Right lobe of liver (tissue), 6 donors: ENCODE measurements at regions not wholly inside any gene's neighbourhood (a gene's known extent, or its start where the extent isn't known, plus 50 kb on each side); places are given as distances from the start of the nearest gene placed in this dataset.
A peak's percentile ranks its signal among the peaks of the same experiment; 100 is the strongest.

Experiments
- ATAC-seq, 4 donors: fragments of 200-7000 bp; cut with Tn5 transposase; one replicate each; pipeline ENCODE4 v1.9.1; 2020; ENCODE audit warnings: mild to moderate bottlenecking in 4 of 4, moderate library complexity in 4 of 4
- DNase-seq, 3 donors: peaks; one replicate each; pipeline ENCODE4 v3.0.0-alpha.2; 2020
- H3K27ac ChIP-seq, 3 donors: fragments of 200-600 bp; one replicate each; pipeline ENCODE4 v1.8.0; 2022
- H3K27me3 ChIP-seq, 2 donors: fragments of 200-600 bp; one replicate each; pipeline ENCODE4 v1.8.0; 2022
- H3K36me3 ChIP-seq, 4 donors: fragments of 200-600 bp; sonication (generic) in 1 of 4; one replicate each; pipeline versions ENCODE4 v1.5.1 to v1.8.0; 2017 to 2022; ENCODE audit warnings: control low read depth in 1 of 4
- H3K4me1 ChIP-seq, 4 donors: fragments of 200-600 bp; sonication (generic) in 1 of 4; one replicate each; pipeline versions ENCODE4 v1.5.1 to v1.8.0; 2017 to 2022; ENCODE audit warnings: control low read depth in 1 of 4
- H3K4me3 ChIP-seq, 3 donors: fragments of 200-600 bp; one replicate each; pipeline ENCODE4 v1.8.0; 2022
- H3K9me3 ChIP-seq, 4 donors: fragments of 200-600 bp; sonication (generic) in 1 of 4; one replicate each; pipeline versions ENCODE4 v1.5.1 to v1.8.0; 2017 to 2022; ENCODE audit warnings: control low read depth in 1 of 4
- POLR2A ChIP-seq: fragments of 450-650 bp; IDR thresholded peaks from one replicate; pipeline ENCODE4 v1.6.1; 2017; ENCODE audit warnings: antibody characterized with exemption, mild to moderate bottlenecking
- WGBS: methylation state at CpG from one replicate; pipeline ENCODE4 v1.1.6; 2018; ENCODE audit warnings: low coverage, low lambda C conversion rate; ENCODE audit not compliant: insufficient coverage; ENCODE audit errors: missing lambda C conversion rate; 5-methylcytosine and 5-hydroxymethylcytosine counted together
- intact Hi-C, 2 donors: fragments of 100-400 bp; cut with DNase I; formaldehyde crosslinking; loops; one replicate each; pipeline versions ENCODE4 v1.11.2 to v1.14.1; 2022
- TF ChIP-seq, protein P1 (sequence below), 4 donors: fragments of 200-600 bp in 3 of 4; fragments of 450-650 bp in 1 of 4; IDR thresholded peaks; one replicate each; pipeline versions ENCODE4 v1.5.1 to v1.8.0; 2016 to 2022; ENCODE audit warnings: antibody characterized with exemption in 4 of 4, mild to moderate bottlenecking in 2 of 4
- donor health status: DM: no; HTN: yes; CAD: no.
- donor health status: DM: no; HTN: no; CAD: no.
- donor health status: DM: no; HTN: no; CAD: no.
- donor health status: DM: no; HTN: yes; CAD: no.
- donor health status: DM: no; HTN: yes; CAD: no.

DNA sequence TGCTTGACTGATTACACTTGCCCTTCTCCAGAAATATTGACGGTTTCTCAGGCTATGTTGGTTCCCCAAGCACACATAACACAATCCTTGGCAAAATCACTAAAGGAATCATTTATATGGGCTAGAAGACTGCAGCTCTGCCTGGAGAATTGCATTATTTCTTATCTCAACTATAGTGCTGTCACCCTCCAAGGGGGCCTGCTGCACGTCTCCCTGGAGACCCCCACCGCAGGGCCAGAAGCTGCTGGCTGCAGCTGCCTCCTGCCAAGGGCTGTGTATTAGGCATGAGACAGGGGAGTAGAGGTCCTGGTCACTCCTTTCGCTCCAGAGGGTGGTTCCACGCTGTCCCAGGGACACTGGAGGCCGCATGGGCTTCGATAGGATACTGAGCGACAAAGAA, 76.6 kb downstream of the LRRC30 start:
- ATAC-seq (no peak), DNase-seq (no peak)
- H3K36me3 ChIP-seq: no peaks in the 10 kb centered on the region
- H3K9me3 ChIP-seq: no peaks in the 10 kb centered on the region
- H3K27ac ChIP-seq: no peak overlapping the region
- no peak overlapping the region for H3K4me3 ChIP-seq
- no peak for TF ChIP-seq POLR2A
- TF ChIP-seq, protein P1, sequence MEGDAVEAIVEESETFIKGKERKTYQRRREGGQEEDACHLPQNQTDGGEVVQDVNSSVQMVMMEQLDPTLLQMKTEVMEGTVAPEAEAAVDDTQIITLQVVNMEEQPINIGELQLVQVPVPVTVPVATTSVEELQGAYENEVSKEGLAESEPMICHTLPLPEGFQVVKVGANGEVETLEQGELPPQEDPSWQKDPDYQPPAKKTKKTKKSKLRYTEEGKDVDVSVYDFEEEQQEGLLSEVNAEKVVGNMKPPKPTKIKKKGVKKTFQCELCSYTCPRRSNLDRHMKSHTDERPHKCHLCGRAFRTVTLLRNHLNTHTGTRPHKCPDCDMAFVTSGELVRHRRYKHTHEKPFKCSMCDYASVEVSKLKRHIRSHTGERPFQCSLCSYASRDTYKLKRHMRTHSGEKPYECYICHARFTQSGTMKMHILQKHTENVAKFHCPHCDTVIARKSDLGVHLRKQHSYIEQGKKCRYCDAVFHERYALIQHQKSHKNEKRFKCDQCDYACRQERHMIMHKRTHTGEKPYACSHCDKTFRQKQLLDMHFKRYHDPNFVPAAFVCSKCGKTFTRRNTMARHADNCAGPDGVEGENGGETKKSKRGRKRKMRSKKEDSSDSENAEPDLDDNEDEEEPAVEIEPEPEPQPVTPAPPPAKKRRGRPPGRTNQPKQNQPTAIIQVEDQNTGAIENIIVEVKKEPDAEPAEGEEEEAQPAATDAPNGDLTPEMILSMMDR (IDR thresholded peaks at IDR 0.05): no peak
- H3K27me3 ChIP-seq: no peaks in the 10 kb centered on the region
- H3K4me1 ChIP-seq: no peaks in the 10 kb centered on the region
- WGBS: 98% methylated on average over 4 of the region's 8 CpGs
- intact Hi-C loops: no loop called here

DNA sequence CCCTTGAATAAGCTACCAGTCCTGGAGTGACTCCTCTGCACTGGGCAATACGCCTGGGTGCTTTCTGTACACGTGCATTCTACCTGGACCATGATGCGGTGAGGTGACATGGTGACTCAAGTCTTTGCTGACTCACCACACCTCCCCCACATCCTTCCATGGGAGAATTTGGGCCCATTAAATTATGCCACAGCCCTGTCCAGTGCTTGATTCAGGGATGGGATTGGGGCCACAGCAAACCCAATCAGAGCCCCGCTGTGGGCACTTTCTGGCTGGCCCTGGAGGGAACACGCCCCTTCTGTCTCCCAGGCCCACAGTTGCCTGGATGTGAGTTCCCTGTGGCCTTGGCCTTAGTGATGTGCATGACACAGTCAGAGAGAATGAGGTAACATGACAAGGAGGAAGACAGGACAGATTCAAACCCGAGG, 86.9 kb downstream of the LRRC30 start:
- no peak overlapping the region for H3K27ac ChIP-seq
- TF ChIP-seq, protein P1 (IDR thresholded peaks at IDR 0.05): no peak
- TF ChIP-seq POLR2A: no peak
- intact Hi-C loops: no loop called here
- no peaks in the 10 kb centered on the region for H3K4me1 ChIP-seq
- no peak for DNase-seq
- H3K9me3 ChIP-seq: no peaks in the 10 kb centered on the region
- H3K36me3 ChIP-seq: no peaks in the 10 kb centered on the region
- WGBS: 45% methylated on average over 1 of the region's 6 CpGs
- no peaks in the 10 kb centered on the region for H3K27me3 ChIP-seq
- peak in 2 of 4 donors; percentile 16 for ATAC-seq
- H3K4me3 ChIP-seq: no peak overlapping the region

DNA sequence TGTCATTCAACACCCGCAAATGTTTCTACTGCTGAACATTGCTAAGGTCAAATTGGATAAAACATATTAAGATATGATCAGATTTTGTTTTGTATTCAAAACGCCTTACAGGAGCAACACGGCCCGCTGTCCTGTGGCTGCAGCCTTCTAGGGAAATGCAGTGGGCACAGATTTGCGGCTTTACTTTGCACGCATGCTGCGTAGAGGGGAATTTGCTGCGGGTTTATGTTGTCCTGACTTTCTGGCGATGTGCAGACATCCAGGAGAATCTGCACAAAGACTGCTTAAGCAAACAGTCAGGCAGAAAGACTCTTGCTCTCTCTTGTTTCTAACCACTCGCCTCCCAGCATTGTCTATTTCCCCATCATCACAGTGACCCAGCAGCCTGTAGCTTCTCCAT, 88.3 kb downstream of the LRRC30 start:
- no peaks in the 10 kb centered on the region for H3K9me3 ChIP-seq
- H3K36me3 ChIP-seq: no peaks in the 10 kb centered on the region
- no peak for TF ChIP-seq POLR2A
- TF ChIP-seq, protein P1 (IDR thresholded peaks at IDR 0.05): no peak
- DNase-seq (no peak), ATAC-seq (no peak)
- H3K27me3 ChIP-seq: no peaks in the 10 kb centered on the region
- no peak overlapping the region for H3K27ac ChIP-seq
- H3K4me3 ChIP-seq: no peak overlapping the region
- H3K4me1 ChIP-seq: no peaks in the 10 kb centered on the region
- intact Hi-C loops: no loop called here
- 78% methylated on average over 9 of the region's 10 CpGs for WGBS

DNA sequence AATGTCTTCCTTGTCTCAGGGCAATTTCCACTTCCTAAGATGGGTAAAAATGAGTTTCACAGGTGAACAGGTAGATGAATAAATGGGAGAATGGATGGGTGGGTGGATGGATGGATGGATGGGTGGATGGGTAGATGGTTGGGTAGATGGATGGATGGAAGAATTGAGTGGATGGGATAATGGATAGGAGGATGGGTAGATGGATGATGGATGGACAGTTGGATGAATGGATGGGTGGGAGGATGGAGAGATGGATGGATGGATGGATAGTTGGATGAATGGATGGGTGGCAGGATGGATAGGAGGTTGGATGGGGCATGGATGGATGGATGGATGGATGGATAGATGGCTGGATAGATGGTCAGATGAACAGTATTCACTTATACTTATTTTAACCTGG, 90.9 kb downstream of the LRRC30 start:
- TF ChIP-seq, protein P1 (IDR thresholded peaks at IDR 0.05): no peak
- TF ChIP-seq POLR2A: no peak
- H3K9me3 ChIP-seq: no peaks in the 10 kb centered on the region
- no peak overlapping the region for H3K4me3 ChIP-seq
- H3K27ac ChIP-seq: no peak overlapping the region
- no peak for DNase-seq
- no peak for ATAC-seq
- no peaks in the 10 kb centered on the region for H3K27me3 ChIP-seq
- no peaks in the 10 kb centered on the region for H3K4me1 ChIP-seq
- H3K36me3 ChIP-seq: no peaks in the 10 kb centered on the region
- intact Hi-C loops: no loop called here

DNA sequence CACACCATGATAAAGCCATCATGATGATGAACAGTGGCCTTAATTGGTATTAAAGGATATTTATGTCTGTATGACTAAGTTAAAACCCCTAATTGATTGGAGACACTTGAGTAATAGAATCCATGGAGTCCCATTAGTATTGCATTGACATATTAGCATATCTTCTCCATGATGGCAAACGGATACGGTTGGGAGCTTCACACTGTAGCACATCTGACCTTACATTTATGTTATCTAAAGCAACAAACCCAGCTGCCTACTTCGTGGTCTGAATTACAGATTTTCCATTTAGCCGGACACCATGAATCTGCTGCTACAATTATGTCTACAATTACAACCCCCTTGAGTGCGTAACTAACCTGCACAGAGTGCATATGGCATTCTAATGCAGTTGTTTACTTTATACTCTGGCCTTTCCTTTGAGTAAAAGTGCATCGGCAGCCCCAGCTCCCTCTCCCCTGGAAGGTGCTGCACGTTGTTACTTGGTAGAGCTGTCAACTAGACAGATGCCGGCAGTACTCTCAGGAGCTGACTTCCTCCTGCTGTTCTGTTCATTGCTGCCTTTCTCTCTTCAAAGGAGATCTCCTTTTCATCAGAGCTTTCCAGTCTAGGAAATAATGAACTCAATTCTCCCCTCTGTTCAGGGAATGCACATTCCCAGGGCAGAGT, 92.1 kb downstream of the LRRC30 start:
- Histone ChIP-seq H3K36me3 (no peaks in the 10 kb centered on the region), H3K4me3 (no peak overlapping the region), H3K9me3 (no peaks in the 10 kb centered on the region), H3K27ac (no peak overlapping the region), H3K4me1 (no peaks in the 10 kb centered on the region), H3K27me3 (no peaks in the 10 kb centered on the region)
- WGBS: 32% methylated on average over 6 of the region's 8 CpGs
- ATAC-seq: no peak
- no peak for TF ChIP-seq POLR2A
- TF ChIP-seq, protein P1 (IDR thresholded peaks at IDR 0.05): no peak
- intact Hi-C loops: no loop called here
- DNase-seq: no peak
